ENCODE measurements at regions not wholly inside any gene's neighbourhood (a gene's known extent, or its start where the extent isn't known, plus 50 kb on each side); places are given as distances from the start of the nearest gene placed in this dataset.

GRCh38 chr11:103794262-103794661 lies 242.2 kb upstream of the DDI1 start:
- Histone ChIP-seq H2AFZ (ENCODE audit: low read depth, low read length) (no peak overlapping the region), H4K20me1 (ENCODE audit: insufficient read depth) (no peaks in the 10 kb centered on the region), H3K4me2 (ENCODE audit: low read length) (no peak overlapping the region), H3K36me3 (ENCODE audit: insufficient read depth, low read length) (no peaks in the 10 kb centered on the region), H3K9me3 (ENCODE audit: low read length) (no peaks in the 10 kb centered on the region), H3K9me2 (ENCODE audit: insufficient read depth, low read length) (no peaks in the 10 kb centered on the region), H3K27ac (ENCODE audit: low read length) (no peak overlapping the region), H3K79me2 (replicated peaks; ENCODE audit: insufficient read depth, low read length) (no peaks in the 10 kb centered on the region), H3F3A (ENCODE audit: insufficient read depth, low read length, poor library complexity, severe bottlenecking) (no peaks in the 10 kb centered on the region), H3K27me3 (ENCODE audit: insufficient read depth, low read depth, low read length) (no peaks in the 10 kb centered on the region), H3K9ac (ENCODE audit: low read length) (no peak overlapping the region), H3K4me3 (ENCODE audit: low read length) (no peak overlapping the region)
- TF ChIP-seq REST (IDR thresholded peaks at IDR 0.05; ENCODE audit: borderline replicate concordance) (no peak), EZH2 (IDR thresholded peaks at IDR 0.05; ENCODE audit: borderline replicate concordance, insufficient read depth, low read length, poor library complexity, severe bottlenecking) (no peak), POLR2AphosphoS5 (IDR thresholded peaks at IDR 0.05) (no peak), MXI1 (conservative IDR thresholded peaks at IDR 0.05; ENCODE audit: poor library complexity, severe bottlenecking) (no peak), EP300 (conservative IDR thresholded peaks at IDR 0.05; ENCODE audit: poor library complexity, severe bottlenecking) (no peak), TAF1 (IDR thresholded peaks at IDR 0.05; ENCODE audit: low read depth) (no peak), RAD21 (conservative IDR thresholded peaks at IDR 0.05) (no peak), SMC3 (conservative IDR thresholded peaks at IDR 0.05; ENCODE audit: poor library complexity) (no peak)
- TF ChIP-seq, protein P1, sequence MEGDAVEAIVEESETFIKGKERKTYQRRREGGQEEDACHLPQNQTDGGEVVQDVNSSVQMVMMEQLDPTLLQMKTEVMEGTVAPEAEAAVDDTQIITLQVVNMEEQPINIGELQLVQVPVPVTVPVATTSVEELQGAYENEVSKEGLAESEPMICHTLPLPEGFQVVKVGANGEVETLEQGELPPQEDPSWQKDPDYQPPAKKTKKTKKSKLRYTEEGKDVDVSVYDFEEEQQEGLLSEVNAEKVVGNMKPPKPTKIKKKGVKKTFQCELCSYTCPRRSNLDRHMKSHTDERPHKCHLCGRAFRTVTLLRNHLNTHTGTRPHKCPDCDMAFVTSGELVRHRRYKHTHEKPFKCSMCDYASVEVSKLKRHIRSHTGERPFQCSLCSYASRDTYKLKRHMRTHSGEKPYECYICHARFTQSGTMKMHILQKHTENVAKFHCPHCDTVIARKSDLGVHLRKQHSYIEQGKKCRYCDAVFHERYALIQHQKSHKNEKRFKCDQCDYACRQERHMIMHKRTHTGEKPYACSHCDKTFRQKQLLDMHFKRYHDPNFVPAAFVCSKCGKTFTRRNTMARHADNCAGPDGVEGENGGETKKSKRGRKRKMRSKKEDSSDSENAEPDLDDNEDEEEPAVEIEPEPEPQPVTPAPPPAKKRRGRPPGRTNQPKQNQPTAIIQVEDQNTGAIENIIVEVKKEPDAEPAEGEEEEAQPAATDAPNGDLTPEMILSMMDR (IDR thresholded peaks at IDR 0.05; ENCODE audit: poor library complexity, severe bottlenecking): no peak

DNA sequence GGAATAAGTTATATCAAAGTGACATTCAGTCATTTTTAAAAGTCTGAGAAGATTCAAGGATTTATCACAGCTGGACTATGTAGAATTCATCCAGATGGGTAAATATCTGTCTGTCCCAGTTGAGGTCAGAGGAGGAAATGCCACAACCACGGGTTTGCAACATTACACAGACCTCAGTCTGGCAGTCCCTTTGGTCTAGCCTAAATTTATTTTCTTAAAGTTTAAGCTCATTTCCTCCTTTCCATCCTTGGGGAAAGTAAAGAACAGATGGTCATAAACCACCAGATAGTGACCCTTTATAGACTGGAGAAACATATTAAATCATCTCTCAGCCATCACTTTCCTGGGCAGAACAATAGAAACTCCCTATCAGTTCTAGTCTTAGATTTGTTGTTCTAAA lies 238.4 kb upstream of the DDI1 start:
- Histone ChIP-seq H3K27me3 (ENCODE audit: insufficient read depth, low read depth, low read length) (no peaks in the 10 kb centered on the region), H3K9me3 (ENCODE audit: low read length) (no peaks in the 10 kb centered on the region)

More for the DNA sequence above, 238.4 kb upstream of the DDI1 start:
- Histone ChIP-seq H3K36me3 (ENCODE audit: insufficient read depth, low read length) (no peaks in the 10 kb centered on the region), H3K27ac (ENCODE audit: low read length) (no peak overlapping the region), H3K4me2 (ENCODE audit: low read length) (no peak overlapping the region), H3K9me2 (ENCODE audit: insufficient read depth, low read length) (no peaks in the 10 kb centered on the region), H4K20me1 (ENCODE audit: insufficient read depth) (no peaks in the 10 kb centered on the region), H2AFZ (ENCODE audit: low read depth, low read length) (no peak overlapping the region), H3K4me3 (ENCODE audit: low read length) (no peak overlapping the region), H3K79me2 (replicated peaks; ENCODE audit: insufficient read depth, low read length) (no peaks in the 10 kb centered on the region), H3F3A (ENCODE audit: insufficient read depth, low read length, poor library complexity, severe bottlenecking) (no peaks in the 10 kb centered on the region), H3K9ac (ENCODE audit: low read length) (no peak overlapping the region)
- no peak for TF ChIP-seq EZH2 (IDR thresholded peaks at IDR 0.05; ENCODE audit: borderline replicate concordance, insufficient read depth, low read length, poor library complexity, severe bottlenecking)
- TF ChIP-seq MXI1 (conservative IDR thresholded peaks at IDR 0.05; ENCODE audit: poor library complexity, severe bottlenecking): no peak
- TF ChIP-seq SMC3 (conservative IDR thresholded peaks at IDR 0.05; ENCODE audit: poor library complexity): no peak
- TF ChIP-seq POLR2AphosphoS5 (IDR thresholded peaks at IDR 0.05): no peak
